Osteoblast (primary cell): ENCODE measurements at regions not wholly inside any gene's neighbourhood (a gene's known extent, or its start where the extent isn't known, plus 50 kb on each side); places are given as distances from the start of the nearest gene placed in this dataset.

Experiments used
- DNase-seq: peaks from one replicate; pipeline ENCODE4 v3.0.0; 2011; ENCODE audit warnings: low spot score, mixed read lengths; ENCODE audit not compliant: insufficient read length; ENCODE audit errors: missing footprints
- H2AFZ ChIP-seq: 2 replicates; pipeline ENCODE4 v1.6.0; 2011; ENCODE audit warnings: mild to moderate bottlenecking, low read length
- H3K27ac ChIP-seq: 2 replicates; pipeline ENCODE4 v1.5.1; 2011; ENCODE audit warnings: mild to moderate bottlenecking, low read depth, low read length, moderate library complexity
- H3K27me3 ChIP-seq: 2 replicates; pipeline ENCODE4 v1.6.0; 2012; ENCODE audit warnings: mild to moderate bottlenecking, control low read depth, inconsistent platforms, low read length, moderate library complexity; ENCODE audit not compliant: insufficient read depth
- H3K36me3 ChIP-seq: 2 replicates; pipeline ENCODE4 v1.5.1; 2011; ENCODE audit warnings: mild to moderate bottlenecking, low read length, control low read depth, moderate library complexity; ENCODE audit not compliant: insufficient read depth
- H3K4me1 ChIP-seq: 2 replicates; pipeline ENCODE4 v1.5.1; 2011; ENCODE audit warnings: mild to moderate bottlenecking, low read length, control low read depth, moderate library complexity; ENCODE audit not compliant: insufficient read depth
- H3K4me2 ChIP-seq: 2 replicates; pipeline ENCODE4 v1.6.0; 2011; ENCODE audit warnings: mild to moderate bottlenecking, low read length; ENCODE audit not compliant: insufficient read depth
- H3K4me3 ChIP-seq: fragments of 200-600 bp; sonication (generic); 3 replicates; pipeline ENCODE4 v1.5.1; 2012; ENCODE audit warnings: mild to moderate bottlenecking, low read length, inconsistent platforms; ENCODE audit not compliant: insufficient read depth
- H3K79me2 ChIP-seq: 2 replicates; pipeline ENCODE4 v1.6.0; 2012; ENCODE audit warnings: mild to moderate bottlenecking, low read length, control low read depth, inconsistent platforms; ENCODE audit not compliant: insufficient read depth
- H3K9me3 ChIP-seq: 2 replicates; pipeline ENCODE4 v1.5.1; 2011; ENCODE audit warnings: low read depth, low read length, control low read depth
- H4K20me1 ChIP-seq: 2 replicates; pipeline ENCODE4 v1.6.0; 2012; ENCODE audit warnings: mild to moderate bottlenecking, low read length, control low read depth; ENCODE audit not compliant: insufficient read depth
- CTCF ChIP-seq: IDR thresholded peaks from 2 replicates; pipeline ENCODE4 v1.5.1; 2011; ENCODE audit warnings: mild to moderate bottlenecking, low read depth, low read length, moderate library complexity; ENCODE audit errors: extremely low read depth

GRCh38 chr4:72817012-72817411 is 248.0 kb upstream of the ADAMTS3 start:
- Histone ChIP-seq H3K36me3 (no peaks in the 10 kb centered on the region), H2AFZ (peak overlapping the region; percentile 30)

GRCh38 chr4:72814241-72814640 is 245.2 kb upstream of the ADAMTS3 start:
- H3K79me2 ChIP-seq, result no peaks in the 10 kb centered on the region
- H3K9me3 ChIP-seq, result no peaks in the 10 kb centered on the region
- no peaks in the 10 kb centered on the region for H4K20me1 ChIP-seq
- no peak overlapping the region for H3K27ac ChIP-seq
- no peak for TF ChIP-seq CTCF
- no peak overlapping the region for H2AFZ ChIP-seq
- no peak overlapping the region for H3K4me2 ChIP-seq
- no peaks in the 10 kb centered on the region for H3K36me3 ChIP-seq
- H3K27me3 ChIP-seq, result no peaks in the 10 kb centered on the region
- H3K4me3 ChIP-seq, result no peak overlapping the region
- no peak for DNase-seq
- peaks cover 29% of the 10 kb centered on the region for H3K4me1 ChIP-seq

More at GRCh38 chr4:72817012-72817411, 248.0 kb upstream of the ADAMTS3 start:
- no peak overlapping the region for H3K4me3 ChIP-seq
- no peaks in the 10 kb centered on the region for H3K27me3 ChIP-seq
- peaks cover 29% of the 10 kb centered on the region for H3K4me1 ChIP-seq
- H3K27ac ChIP-seq, result peak overlapping the region; percentile 72
- H3K79me2 ChIP-seq, result no peaks in the 10 kb centered on the region
- H3K9me3 ChIP-seq, result no peaks in the 10 kb centered on the region
- TF ChIP-seq CTCF, result no peak
- DNase-seq, result no peak
- no peaks in the 10 kb centered on the region for H4K20me1 ChIP-seq
- peak overlapping the region; percentile 59 for H3K4me2 ChIP-seq

- Histone ChIP-seq H3K9me3 (no peaks in the 10 kb centered on the region), H3K4me1 (no peaks in the 10 kb centered on the region), H3K79me2 (no peaks in the 10 kb centered on the region), H2AFZ (no peak overlapping the region), H3K27ac (no peak overlapping the region), H3K4me3 (no peak overlapping the region), H3K36me3 (no peaks in the 10 kb centered on the region), H3K4me2 (no peak overlapping the region), H3K27me3 (no peaks in the 10 kb centered on the region), H4K20me1 (no peaks in the 10 kb centered on the region)
- DNase-seq, result no peak
- no peak for TF ChIP-seq CTCF
Measured at GRCh38 chr4:72809208-72809607, 240.2 kb upstream of the ADAMTS3 start.

GRCh38 chr4:72805284-72805683 is 236.3 kb upstream of the ADAMTS3 start:
- H3K27me3 ChIP-seq, result no peaks in the 10 kb centered on the region
- DNase-seq, result no peak
- no peaks in the 10 kb centered on the region for H3K4me1 ChIP-seq
- H3K9me3 ChIP-seq, result no peaks in the 10 kb centered on the region
- no peak overlapping the region for H3K27ac ChIP-seq
- H3K79me2 ChIP-seq, result no peaks in the 10 kb centered on the region
- no peak overlapping the region for H3K4me3 ChIP-seq
- no peak overlapping the region for H3K4me2 ChIP-seq
- H4K20me1 ChIP-seq, result no peaks in the 10 kb centered on the region
- no peak overlapping the region for H2AFZ ChIP-seq
- no peak for TF ChIP-seq CTCF
- no peaks in the 10 kb centered on the region for H3K36me3 ChIP-seq
